ENCODE measurements at regions not wholly inside any gene's neighbourhood (a gene's known extent, or its start where the extent isn't known, plus 50 kb on each side); places are given as distances from the start of the nearest gene placed in this dataset.

GRCh38 chr12:17296882-17297281 is 690.9 kb upstream of the LMO3 start:
- TF ChIP-seq POLR2A (IDR thresholded peaks at IDR 0.05) (no peak), EP300 (IDR thresholded peaks at IDR 0.05) (no peak)
